GM12874 (cell line): ENCODE measurements at regions not wholly inside any gene's neighbourhood (a gene's known extent, or its start where the extent isn't known, plus 50 kb on each side); places are given as distances from the start of the nearest gene placed in this dataset.

Experiments used
- CTCF ChIP-seq: IDR thresholded peaks from 2 replicates; pipeline ENCODE4 v1.5.1; 2011; ENCODE audit warnings: low read depth, mild to moderate bottlenecking, control low read depth, low read length, moderate library complexity; ENCODE audit not compliant: insufficient read depth

GRCh38 chr10:107728807-107729206 lies 564.3 kb upstream of the SORCS1 start:
- TF ChIP-seq CTCF, result no peak

- no peak for TF ChIP-seq CTCF
These were observed 563.3 kb upstream of the SORCS1 start for GRCh38 chr10:107727767-107728317.

- no peak for TF ChIP-seq CTCF
These were observed 554.4 kb upstream of the SORCS1 start for GRCh38 chr10:107718864-107719263.

GRCh38 chr10:107717046-107717445 lies 552.5 kb upstream of the SORCS1 start:
- no peak for TF ChIP-seq CTCF

GRCh38 chr10:107715565-107715964 lies 551.1 kb upstream of the SORCS1 start:
- no peak for TF ChIP-seq CTCF

GRCh38 chr10:107708981-107709380 lies 544.5 kb upstream of the SORCS1 start:
- no peak for TF ChIP-seq CTCF

GRCh38 chr10:107706096-107706725 lies 541.7 kb upstream of the SORCS1 start:
- no peak for TF ChIP-seq CTCF
